HG03457 (cell line): ENCODE measurements at regions not wholly inside any gene's neighbourhood (a gene's known extent, or its start where the extent isn't known, plus 50 kb on each side); places are given as distances from the start of the nearest gene placed in this dataset.

ENCODE experiments used
- ATAC-seq: cut with Tn5 transposase; IDR thresholded peaks from one replicate; pipeline ENCODE4 v1.9.1; 2021; ENCODE audit warnings: moderate number of reproducible peaks; ENCODE audit not compliant: unreplicated experiment

DNA sequence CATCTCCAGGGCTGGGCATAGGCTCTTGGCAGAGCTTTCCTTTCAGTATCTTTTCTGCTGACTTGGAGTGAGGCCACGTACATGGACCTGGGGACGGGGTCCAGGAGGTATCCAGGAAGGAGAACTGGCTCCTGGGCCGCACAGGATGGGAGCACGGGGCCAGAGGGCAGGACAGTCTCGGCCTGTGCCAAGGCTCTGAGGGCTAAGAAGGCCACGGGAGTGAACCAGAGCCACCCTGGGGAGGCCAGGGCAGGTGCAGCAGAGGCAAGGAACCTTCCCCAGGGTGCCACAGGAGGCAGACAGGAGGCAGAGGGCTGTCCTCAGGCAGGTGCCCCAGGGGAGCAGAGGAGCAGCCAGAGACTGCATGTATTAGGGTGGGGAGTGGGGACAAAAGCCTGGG, 50.3 kb downstream of the PLXNA1 start:
- no peak for ATAC-seq

GRCh38 chr3:127033786-127034185, 50.9 kb downstream of the PLXNA1 start:
- no peak for ATAC-seq

DNA sequence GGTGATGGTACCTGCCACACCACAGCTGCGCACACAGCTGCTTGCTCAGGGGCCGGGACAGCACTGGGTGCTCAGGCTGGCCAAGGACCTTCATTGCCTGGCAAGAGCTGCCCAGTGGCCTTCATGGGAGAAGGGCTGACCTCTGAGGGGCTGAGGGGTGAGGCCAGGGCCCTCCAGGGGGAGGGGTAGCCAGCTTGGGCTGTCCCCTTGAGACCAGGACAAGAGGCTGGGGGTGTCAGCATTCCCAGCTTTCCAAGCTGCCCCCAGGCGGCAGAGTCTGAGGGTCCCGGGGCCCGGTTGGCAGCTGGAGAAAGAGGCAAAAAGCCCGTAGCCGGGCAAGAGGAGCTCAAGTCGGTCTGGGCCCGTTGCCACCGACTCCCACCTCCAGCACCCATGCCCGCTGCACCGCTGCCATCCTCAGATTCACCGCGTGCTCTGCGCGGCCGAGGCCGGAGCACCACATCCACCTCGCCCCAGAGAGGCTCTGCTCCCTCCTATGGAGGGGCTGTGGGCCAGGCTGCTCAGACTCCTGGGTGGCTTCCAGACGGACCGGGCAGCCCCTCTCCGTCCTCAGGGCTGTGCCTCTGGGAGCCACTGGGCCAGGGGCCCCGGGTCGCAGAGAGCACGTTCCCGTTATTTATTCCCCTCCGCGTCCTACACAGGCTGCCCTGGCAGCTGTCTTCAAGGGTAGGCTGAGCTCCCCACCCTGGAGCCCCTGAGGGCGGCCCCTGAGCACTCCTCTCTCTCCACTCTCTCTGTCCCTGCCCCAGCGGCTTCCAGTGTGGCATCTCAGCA, 51.5 kb downstream of the PLXNA1 start:
- no peak for ATAC-seq

DNA sequence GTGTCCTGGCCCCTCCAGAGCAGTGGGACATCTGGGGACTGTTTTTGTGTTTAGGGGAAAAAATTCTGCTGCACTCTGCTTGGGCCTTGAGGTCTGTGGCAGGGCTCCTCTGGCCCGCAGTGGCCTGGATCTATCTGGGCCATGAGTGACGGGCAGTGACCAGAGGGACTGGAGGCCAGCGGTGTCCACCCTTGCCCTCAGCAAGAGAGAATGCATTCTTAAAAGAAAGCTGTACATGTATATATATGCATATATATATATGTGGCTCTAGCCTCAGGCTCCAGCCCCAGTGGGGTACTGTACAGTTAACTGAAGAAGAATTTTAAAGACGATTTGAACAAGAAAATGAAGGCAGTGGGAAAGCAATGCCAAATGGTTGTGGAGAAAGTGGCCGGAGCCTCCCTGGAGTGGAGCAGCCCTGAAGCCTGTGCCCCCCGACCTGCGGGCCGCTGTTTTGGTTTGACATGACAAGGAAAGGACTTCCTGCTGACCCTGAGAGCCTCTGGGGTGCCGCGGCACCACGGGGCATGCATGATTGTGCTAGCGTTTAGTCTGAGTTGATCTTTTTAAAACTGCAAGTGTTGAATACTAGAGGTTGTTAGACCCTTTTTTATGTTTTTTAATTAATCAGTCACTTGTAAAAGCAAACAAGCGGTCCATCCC, 52.2 kb downstream of the PLXNA1 start:
- ATAC-seq: no peak

DNA sequence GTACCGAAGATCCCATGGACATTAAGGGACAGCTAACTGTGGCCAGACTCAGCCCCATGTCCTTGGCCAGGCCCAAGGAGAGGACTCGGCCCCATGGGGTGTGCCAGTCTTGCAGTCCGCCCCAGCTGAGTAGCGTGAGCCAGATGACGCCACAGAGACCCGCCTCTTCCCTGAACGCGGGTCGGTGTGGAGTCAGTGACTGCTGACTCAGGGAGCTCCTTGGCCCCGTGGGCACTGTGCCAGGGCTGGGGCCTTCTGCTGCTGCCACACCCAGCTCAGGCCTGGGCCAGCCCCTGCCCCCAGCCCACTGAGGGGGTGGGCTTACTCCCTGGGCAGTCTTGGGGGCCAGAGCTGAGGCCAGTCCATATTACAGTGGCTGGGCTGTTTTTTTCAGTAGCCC, 52.8 kb downstream of the PLXNA1 start:
- no peak for ATAC-seq

- ATAC-seq: no peak
Observed at GRCh38 chr3:127036209-127037020, 53.5 kb downstream of the PLXNA1 start.

DNA sequence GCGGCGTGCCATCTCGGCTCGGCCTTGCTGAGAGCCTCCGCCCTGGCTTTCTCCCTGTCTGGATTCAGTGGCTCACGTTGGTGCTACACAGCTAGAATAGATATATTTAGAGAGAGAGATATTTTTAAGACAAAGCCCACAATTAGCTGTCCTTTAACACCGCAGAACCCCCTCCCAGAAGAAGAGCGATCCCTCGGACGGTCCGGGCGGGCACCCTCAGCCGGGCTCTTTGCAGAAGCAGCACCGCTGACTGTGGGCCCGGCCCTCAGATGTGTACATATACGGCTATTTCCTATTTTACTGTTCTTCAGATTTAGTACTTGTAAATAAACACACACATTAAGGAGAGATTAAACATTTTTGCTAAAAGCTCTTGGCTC, 54.1 kb downstream of the PLXNA1 start:
- ATAC-seq: no peak

GRCh38 chr3:127037418-127037841, 54.5 kb downstream of the PLXNA1 start:
- ATAC-seq: no peak

DNA sequence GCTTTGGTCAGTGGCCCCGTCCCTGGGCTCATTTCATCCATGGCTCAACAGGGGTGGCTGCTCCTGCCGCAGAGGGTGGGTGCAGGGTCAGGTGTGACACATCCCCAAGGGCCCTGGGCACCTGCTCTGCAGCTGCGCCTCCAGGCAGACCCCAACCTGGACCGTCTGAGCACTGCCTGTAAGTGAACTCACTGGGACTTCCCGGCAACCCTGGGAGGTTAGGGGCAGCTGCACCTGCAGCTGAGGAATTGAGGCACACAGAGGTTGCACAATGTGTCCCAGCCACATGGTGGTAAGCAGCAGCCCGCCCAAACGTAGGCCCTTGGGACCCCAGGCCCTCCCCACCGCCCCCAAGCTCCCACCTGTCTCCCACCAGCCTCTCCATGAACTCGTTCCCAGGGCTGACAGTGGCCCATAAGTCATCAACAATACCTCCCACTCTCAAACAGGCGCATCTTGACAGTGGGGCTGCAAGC, 55.1 kb downstream of the PLXNA1 start:
- ATAC-seq: no peak

DNA sequence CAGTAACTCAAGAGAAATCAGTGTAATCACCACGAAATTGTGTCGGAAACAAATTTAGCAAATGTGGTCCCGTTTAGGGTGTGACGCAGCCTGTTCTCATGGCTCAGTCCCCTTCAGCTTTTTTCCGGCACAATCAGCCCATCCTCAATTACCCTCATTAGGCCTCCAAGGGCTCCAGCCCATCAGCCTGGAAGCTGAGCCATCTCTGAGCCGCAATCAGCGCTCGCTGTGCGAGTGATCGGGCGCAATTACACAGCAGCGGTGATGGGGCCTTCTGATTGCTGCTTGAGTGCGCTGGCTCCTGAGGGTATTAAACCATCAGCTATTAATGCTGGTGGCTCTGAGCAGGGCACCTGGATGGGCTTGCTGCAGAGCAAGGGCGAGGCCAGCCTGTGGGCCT, 55.6 kb downstream of the PLXNA1 start:
- ATAC-seq: no peak

DNA sequence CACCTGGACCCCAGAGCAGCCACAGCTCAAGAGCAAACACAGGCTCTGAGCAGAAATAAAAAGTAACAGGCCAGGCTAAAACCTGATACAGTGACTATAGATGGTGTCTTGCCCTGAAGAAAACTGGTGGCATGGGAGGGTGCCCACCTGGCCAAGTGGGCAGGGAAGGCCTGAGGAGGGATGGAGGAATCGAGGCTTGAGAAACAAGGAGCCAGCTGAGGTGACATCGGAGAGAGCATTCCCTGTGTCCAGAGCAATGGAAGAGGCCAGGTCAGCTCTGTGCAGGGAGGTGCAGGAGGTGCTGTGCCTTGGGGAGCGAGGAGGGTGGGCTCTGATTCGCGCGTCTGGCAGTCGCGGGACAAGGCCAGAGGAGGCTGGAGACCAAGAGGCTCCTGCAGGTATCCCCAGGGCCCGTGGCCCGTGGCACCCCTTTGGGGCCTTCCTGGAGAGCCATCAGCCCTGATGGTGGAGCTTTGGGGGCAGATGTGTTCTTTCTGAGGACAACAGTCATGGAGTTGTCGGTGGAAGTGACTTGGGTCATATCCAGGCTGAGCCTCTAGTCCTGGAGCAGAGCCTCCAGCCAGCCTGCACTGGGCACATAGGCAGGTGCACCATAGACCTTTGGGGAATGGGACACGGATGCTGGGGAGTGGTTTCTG, 56.1 kb downstream of the PLXNA1 start:
- ATAC-seq: no peak

DNA sequence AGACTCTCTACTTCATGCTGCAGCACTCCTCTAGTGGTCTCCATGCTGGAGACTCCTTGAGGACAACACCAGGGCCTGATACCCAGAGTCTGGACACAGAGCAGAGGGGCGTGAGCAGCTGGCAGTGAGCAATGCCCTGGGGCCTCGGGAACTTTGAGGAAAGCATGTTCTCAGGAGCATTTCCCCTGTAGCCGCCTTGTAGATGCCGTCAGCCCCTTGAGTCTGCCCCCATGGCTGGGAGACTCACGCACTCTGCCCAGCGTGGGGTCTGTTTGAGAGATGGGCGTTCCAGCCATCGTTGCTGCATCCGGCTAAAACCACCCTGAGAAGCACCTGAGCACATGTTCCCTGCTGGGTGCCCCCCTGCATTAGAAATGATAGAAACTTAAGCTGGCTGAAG, 56.8 kb downstream of the PLXNA1 start:
- no peak for ATAC-seq

- ATAC-seq: no peak
Observed at GRCh38 chr3:127040216-127040615, 57.3 kb downstream of the PLXNA1 start.

DNA sequence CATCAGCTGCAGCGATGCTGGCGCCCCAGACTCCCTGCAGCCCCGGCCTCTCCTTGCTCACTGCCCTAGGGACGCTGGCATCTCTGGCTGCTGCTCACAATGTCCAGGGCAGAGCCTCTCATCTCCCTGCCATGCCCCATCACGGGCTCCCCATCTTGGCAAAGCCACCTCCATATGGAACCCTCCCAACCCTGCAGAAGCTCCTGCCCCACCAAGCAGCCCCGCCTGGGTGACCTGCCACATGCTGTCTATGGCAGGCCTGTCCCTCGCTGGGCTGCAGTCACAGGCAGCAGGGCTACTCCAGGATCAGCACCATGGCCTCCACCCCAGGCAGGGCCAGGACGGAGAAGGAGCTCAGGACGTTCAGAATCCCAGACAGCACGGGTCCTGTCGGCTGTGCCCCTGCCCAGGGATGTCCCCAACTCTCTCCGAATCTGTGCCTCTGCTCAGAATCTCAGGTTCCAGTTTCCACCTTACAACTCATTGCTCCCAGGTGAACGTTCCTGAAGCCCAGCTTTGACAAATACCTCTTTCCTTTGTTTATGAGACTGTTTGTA, 58.4 kb downstream of the PLXNA1 start:
- ATAC-seq: no peak

- no peak for ATAC-seq
Observed at GRCh38 chr3:127041933-127042332, 59.0 kb downstream of the PLXNA1 start.

GRCh38 chr3:127042634-127043033, 59.7 kb downstream of the PLXNA1 start:
- no peak for ATAC-seq

GRCh38 chr3:127043041-127043641, 60.2 kb downstream of the PLXNA1 start:
- no peak for ATAC-seq

GRCh38 chr3:127043731-127044510, 61.0 kb downstream of the PLXNA1 start:
- ATAC-seq: no peak

DNA sequence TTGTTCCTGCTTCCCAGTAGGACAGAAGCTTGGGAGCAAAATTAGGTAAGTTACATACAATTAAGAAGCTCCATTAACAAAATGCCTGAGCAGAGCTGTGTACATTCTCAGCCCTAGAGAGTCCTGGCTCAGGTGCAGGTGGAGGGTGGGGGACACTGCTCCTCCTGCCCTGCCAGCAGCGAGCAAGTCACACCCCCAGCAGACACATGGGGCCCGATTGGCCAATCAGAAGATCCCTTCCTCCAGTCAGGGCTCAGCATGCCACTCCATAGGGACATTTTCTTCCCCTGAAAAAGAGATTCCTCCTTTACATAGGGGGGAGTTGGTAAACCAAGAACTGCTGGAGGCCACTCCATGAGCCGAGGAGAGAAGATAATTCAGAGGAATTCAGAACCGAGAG, 62.1 kb downstream of the PLXNA1 start:
- no peak for ATAC-seq
